GM12874 (cell line): ENCODE measurements at regions not wholly inside any gene's neighbourhood (a gene's known extent, or its start where the extent isn't known, plus 50 kb on each side); places are given as distances from the start of the nearest gene placed in this dataset.

Experiments
- TF ChIP-seq, protein P1 (sequence below): IDR thresholded peaks from 2 replicates; pipeline ENCODE4 v1.5.1; 2011; ENCODE audit warnings: low read depth, mild to moderate bottlenecking, control low read depth, low read length, moderate library complexity; ENCODE audit not compliant: insufficient read depth

DNA sequence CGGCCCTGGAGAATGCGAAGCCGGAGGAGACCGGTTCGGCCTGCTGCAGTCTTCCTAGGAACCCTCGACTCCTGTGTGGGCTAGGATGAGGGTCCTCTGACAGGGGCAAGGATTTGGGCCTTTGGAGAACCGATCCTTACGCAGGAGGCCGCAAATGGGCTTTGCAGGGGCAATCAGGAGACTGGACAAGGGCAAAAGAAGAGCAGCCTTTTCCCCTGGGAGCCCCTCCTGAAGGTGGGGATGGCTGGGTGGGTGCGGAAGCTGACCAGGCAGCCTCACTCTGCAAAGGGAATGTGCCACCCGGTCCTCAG, 111.7 kb downstream of the NAV1 start:
- TF ChIP-seq, protein P1, sequence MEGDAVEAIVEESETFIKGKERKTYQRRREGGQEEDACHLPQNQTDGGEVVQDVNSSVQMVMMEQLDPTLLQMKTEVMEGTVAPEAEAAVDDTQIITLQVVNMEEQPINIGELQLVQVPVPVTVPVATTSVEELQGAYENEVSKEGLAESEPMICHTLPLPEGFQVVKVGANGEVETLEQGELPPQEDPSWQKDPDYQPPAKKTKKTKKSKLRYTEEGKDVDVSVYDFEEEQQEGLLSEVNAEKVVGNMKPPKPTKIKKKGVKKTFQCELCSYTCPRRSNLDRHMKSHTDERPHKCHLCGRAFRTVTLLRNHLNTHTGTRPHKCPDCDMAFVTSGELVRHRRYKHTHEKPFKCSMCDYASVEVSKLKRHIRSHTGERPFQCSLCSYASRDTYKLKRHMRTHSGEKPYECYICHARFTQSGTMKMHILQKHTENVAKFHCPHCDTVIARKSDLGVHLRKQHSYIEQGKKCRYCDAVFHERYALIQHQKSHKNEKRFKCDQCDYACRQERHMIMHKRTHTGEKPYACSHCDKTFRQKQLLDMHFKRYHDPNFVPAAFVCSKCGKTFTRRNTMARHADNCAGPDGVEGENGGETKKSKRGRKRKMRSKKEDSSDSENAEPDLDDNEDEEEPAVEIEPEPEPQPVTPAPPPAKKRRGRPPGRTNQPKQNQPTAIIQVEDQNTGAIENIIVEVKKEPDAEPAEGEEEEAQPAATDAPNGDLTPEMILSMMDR = no peak

DNA sequence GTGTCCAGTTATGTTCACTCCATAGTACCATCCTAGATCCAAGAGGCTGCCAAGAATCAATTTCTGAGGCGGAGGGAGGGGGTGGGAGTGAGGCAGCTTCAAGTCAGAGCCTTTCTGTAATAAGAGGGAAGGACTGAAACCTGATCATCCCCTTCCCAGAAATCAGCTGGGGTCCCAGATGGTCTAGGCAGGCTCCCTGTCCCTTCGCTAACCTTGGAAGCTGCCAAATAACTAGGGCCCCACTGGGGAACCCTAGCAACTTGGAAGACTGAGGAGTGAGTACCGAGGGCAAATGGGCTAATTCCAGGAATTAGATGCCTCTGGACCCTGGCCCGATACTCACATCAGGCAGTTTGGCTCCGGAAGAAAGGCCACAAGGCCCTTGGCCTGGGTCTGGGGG, 113.3 kb downstream of the NAV1 start:
- TF ChIP-seq, protein P1 = no peak

DNA sequence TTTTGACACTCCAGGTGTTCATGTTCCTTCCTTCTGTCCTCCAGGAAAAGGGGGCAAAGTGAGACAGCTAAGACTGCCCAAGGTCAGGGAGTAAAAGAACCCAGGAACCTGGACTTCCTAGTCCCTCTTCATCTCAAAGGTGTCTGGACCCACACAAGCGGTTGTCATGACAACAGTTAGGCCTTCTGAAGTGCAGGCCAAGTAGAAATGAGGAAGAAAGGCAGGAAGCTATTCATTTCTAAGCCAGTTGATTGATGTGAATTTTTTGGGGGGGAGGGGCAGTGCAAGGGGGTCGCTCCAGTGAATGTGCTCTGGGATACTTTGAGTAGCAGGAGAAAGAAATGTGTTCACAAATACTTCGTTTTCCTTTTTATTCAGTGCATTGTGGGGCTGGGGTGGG, 114.3 kb downstream of the NAV1 start:
- TF ChIP-seq, protein P1 = no peak

DNA sequence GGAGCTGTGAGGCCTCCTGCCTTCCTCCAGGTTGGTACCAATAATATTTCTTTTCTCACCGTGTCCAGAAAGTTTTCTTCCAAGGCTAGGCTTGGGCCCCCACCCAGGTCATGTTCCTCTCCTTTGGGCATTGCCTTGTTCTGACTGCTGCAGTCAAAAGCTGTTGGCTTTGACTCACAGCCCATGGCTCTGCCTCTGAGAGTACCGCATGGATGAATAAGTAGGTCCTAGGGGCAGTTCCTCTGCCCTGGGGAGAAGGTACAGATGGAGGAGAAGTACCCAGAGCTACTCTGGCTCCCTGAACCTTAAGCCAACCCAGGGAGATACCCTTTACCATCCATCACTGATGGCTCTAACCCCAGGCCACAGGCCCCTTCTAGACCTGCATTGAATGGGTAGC, 115.0 kb downstream of the NAV1 start:
- TF ChIP-seq, protein P1 = no peak

DNA sequence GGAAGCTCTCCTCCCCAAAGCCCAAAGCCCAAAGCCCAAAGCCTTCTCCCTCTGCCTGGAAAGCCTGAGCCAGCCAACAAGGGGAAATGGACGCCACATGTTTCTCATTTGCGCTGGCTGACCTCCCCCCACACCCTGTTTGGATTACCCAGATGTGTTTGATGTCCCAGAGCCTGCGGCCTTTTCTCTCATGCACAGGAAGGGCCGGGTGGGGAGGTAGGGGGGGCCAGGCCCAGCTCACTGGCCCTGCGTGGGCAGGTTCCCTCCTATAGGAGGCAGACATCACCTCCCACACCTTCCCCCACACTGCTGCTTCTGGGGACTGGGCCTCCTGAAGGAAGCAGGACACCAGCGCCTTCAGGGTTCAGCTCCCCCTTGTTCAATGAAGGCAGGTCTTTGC, 116.3 kb downstream of the NAV1 start:
- TF ChIP-seq, protein P1 = no peak

DNA sequence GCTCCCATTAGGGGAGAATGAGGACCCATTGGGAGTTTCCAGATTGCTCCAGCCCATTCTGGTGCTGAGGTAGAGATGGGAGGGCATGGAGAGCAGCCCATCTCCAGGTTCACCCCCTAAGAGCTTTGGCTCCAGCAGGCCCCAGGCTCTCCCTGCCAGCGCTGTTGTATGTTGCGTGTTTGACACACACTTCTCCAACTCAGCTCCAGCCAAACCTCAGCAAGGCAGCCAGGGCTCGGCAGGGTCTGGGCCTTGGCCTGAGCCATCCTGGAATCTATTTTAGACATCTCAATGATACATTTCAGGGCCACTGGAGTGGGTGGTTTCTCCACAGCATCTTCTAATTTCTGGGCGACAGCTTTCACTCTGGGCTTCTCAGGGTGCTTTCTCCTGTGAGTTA, 117.0 kb downstream of the NAV1 start:
- TF ChIP-seq, protein P1 = no peak

DNA sequence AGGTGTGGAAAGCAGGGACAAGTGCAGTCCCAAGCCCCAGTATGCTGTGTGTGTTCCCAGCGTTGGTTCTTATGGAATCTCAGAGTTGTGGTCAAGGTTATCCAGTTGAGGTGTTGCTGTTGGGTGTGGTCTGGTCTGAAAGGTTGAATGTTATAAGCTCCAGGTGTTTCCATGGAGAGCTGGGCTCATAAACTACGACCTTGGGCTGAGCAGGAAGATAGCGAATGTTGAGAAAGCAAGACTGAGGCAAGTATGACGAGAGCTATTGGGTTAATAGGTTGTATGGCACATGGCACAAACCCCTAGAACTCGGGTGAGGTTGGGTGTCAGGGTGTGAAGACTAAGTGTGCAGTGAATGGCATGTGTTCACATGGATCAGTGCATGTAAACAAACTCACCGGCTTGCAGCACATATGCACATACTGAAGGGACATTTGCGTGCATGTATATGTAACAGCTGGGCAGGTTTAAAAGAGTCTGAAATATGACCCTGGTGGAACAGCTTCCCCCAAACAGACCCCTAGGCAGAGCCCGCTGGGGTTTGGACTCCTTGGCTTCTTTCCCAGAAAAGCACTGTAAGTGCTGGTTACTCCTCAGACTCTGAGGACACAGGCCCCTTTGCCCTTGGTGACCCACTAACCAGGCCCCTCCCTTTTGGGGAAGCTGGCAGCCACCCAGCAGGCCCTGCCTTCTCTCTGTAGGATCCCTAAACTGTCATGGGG, 117.5 kb downstream of the NAV1 start:
- TF ChIP-seq, protein P1 = no peak

DNA sequence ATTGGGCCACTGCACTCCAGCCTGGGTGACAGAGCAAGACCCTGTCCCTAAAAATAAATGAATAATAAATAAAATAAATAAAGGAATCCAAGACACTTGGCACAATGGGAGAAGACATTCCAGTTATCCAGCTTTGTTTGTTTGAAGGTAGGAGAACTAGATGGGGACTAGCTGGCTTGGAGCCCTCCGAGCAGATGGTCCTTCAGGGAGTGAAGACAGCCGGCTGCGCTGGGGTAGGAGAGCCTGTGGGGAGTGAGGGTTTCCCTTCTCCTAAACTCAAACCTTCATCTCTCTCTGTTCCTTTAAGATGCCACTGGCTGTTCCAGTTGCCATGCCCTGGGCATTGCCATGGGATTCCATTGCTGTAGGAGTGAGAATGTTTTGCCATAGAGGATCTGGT, 120.6 kb downstream of the NAV1 start:
- TF ChIP-seq, protein P1 = no peak
